B cell (primary cell): ENCODE measurements at regions not wholly inside any gene's neighbourhood (a gene's known extent, or its start where the extent isn't known, plus 50 kb on each side); places are given as distances from the start of the nearest gene placed in this dataset.

Experiments used
- EZH2 ChIP-seq: IDR thresholded peaks from 2 replicates; pipeline ENCODE4 v1.6.1; 2012; ENCODE audit warnings: borderline replicate concordance, low read depth, mild to moderate bottlenecking, moderate library complexity, low read length; ENCODE audit not compliant: insufficient read depth, poor library complexity, severe bottlenecking
- TF ChIP-seq, protein P1 (sequence below): fragments of 200-600 bp; IDR thresholded peaks from one replicate; pipeline ENCODE4 v1.8.0; 2022; ENCODE audit warnings: antibody characterized with exemption, mild to moderate bottlenecking

GRCh38 chr4:115437739-115438138 is 324.3 kb upstream of the NDST4 start:
- TF ChIP-seq, protein P1, sequence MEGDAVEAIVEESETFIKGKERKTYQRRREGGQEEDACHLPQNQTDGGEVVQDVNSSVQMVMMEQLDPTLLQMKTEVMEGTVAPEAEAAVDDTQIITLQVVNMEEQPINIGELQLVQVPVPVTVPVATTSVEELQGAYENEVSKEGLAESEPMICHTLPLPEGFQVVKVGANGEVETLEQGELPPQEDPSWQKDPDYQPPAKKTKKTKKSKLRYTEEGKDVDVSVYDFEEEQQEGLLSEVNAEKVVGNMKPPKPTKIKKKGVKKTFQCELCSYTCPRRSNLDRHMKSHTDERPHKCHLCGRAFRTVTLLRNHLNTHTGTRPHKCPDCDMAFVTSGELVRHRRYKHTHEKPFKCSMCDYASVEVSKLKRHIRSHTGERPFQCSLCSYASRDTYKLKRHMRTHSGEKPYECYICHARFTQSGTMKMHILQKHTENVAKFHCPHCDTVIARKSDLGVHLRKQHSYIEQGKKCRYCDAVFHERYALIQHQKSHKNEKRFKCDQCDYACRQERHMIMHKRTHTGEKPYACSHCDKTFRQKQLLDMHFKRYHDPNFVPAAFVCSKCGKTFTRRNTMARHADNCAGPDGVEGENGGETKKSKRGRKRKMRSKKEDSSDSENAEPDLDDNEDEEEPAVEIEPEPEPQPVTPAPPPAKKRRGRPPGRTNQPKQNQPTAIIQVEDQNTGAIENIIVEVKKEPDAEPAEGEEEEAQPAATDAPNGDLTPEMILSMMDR: no peak
- TF ChIP-seq EZH2: no peak
